Heart left ventricle (tissue), 16 donors: ENCODE measurements at regions not wholly inside any gene's neighbourhood (a gene's known extent, or its start where the extent isn't known, plus 50 kb on each side); places are given as distances from the start of the nearest gene placed in this dataset.
"Not testable (repeated sequence)": the region's sequence is repeated elsewhere in the genome, so short reads cannot be mapped to it uniquely, and the experiment has no call there.

ENCODE experiments used
- ATAC-seq, 4 donors: fragments of 200-7000 bp; cut with Tn5 transposase; one replicate each; pipeline ENCODE4 v1.9.1; 2020 to 2022; ENCODE audit warnings: moderate library complexity in 4 of 4, mild to moderate bottlenecking in 3 of 4, moderate number of reproducible peaks in 1 of 4
- DNase-seq, 5 donors: peaks; one replicate each; pipeline ENCODE4 v3.0.0-alpha.2; 2020
- H3K27ac ChIP-seq, 12 donors: fragments of 200-600 bp; sonication (generic) in 4 of 12; one replicate each; pipeline versions ENCODE4 v1.5.0 to v1.8.0; 2016 to 2022; ENCODE audit warnings: mild to moderate bottlenecking in 2 of 12
- H3K27me3 ChIP-seq, 9 donors: fragments of 200-600 bp; sonication (generic) in 2 of 9; one replicate each; pipeline versions ENCODE4 v1.5.1 to v1.8.0; 2016 to 2022; ENCODE audit warnings: mild to moderate bottlenecking in 3 of 9
- H3K36me3 ChIP-seq, 9 donors: fragments of 200-600 bp; sonication (generic) in 2 of 9; one replicate each; pipeline versions ENCODE4 v1.5.0 to v1.8.0; 2018 to 2022; ENCODE audit warnings: mild to moderate bottlenecking in 2 of 9
- H3K4me1 ChIP-seq, 12 donors: fragments of 200-600 bp; sonication (generic) in 4 of 12; one replicate each; pipeline versions ENCODE4 v1.5.0 to v1.8.0; 2016 to 2022; ENCODE audit warnings: mild to moderate bottlenecking in 3 of 12
- H3K4me3 ChIP-seq, 12 donors: fragments of 200-600 bp; sonication (generic) in 4 of 12; one replicate each; pipeline versions ENCODE4 v1.5.0 to v1.8.0; 2017 to 2022; ENCODE audit warnings: mild to moderate bottlenecking in 9 of 12, moderate library complexity in 4 of 12
- H3K9me3 ChIP-seq, 12 donors: fragments of 200-600 bp; sonication (generic) in 4 of 12; one replicate each; pipeline versions ENCODE4 v1.5.0 to v1.8.0; 2016 to 2022; ENCODE audit warnings: mild to moderate bottlenecking in 1 of 12
- CTCF ChIP-seq, 12 donors: fragments of 200-600 bp; sonication (generic) in 4 of 12; IDR thresholded peaks; one replicate each; pipeline versions ENCODE4 v1.5.0 to v1.8.0; 2018 to 2022; ENCODE audit warnings: antibody characterized with exemption in 12 of 12, mild to moderate bottlenecking in 5 of 12
- POLR2A ChIP-seq, 2 donors: fragments of 450-650 bp; IDR thresholded peaks; one replicate each; pipeline ENCODE4 v1.6.1; 2017; ENCODE audit warnings: antibody characterized with exemption in 2 of 2, mild to moderate bottlenecking in 2 of 2, moderate library complexity in 2 of 2
- WGBS, 4 donors: extraction: QIAGEN DNeasy Blood & Tissue Kit in 2 of 4; methylation state at CpG; one replicate each; pipeline versions ENCODE4 v1.1.5 to v1.1.7; 2013 to 2018; 5-methylcytosine and 5-hydroxymethylcytosine counted together
- intact Hi-C, 10 donors: fragments of 100-400 bp; cut with DNase I; formaldehyde crosslinking; loops; one replicate each; pipeline versions ENCODE4 v1.11.1 to v1.14.2; 2022
- donor health status: ischemic (EF 13 %, LVEDD 7.1; RV severe dilation, severe dysfunction).
- donor health status: healthy with polysubstance abuse.
- donor health status: DM: no; HTN: yes; CAD: no.
- donor health status: DM: no; HTN: no; CAD: no.
- donor health status: ischemic (EF 25% LVEDD 6.9; RV normal size, moderate dysfunction).
- donor health status: ischemic (EF 25% LVEDD 5.7; RV mildly dilated, moderate dysfunction).
- donor health status: healthy.
- donor health status: DM: yes; HTN: yes; CAD: no.
- donor health status: ischemic (EF 35%, LVEDD 5.7; RV mildly dilated, moderate dysfunction).
- donor health status: nonischemic (EF 11% LVEDD 7.7; RV severe dilation, severe dysfunction).
- donor health status: DM: yes; HTN: yes; CAD: no.
- donor health status: PGD.
- donor health status: ischemic (EF 29% LVEDD 5.4; RV normal size, mild dysfunction).
- donor health status: nonischemic (EF 23%, LVEDD 6.1; RV moderate dilation, normal function).

- intact Hi-C loops = no loop called here
- Histone ChIP-seq H3K9me3 (no peaks in the 10 kb centered on the region), H3K36me3 (no peaks in the 10 kb centered on the region), H3K4me3 (no peak overlapping the region), H3K4me1 (no peaks in the 10 kb centered on the region), H3K27me3 (no peaks in the 10 kb centered on the region), H3K27ac (no peak overlapping the region)
- 96 to 98% (median 97%) methylated on average over 4 of the region's 4 CpGs for WGBS, 4 donors
- DNase-seq (no peak), ATAC-seq (no peak)
- TF ChIP-seq CTCF (IDR thresholded peaks at IDR 0.05) (no peak), POLR2A (IDR thresholded peaks at IDR 0.05) (no peak)
Measured at GRCh38 chr13:76586842-76587241, 299.4 kb downstream of the KCTD12 start.

- ATAC-seq (no peak), DNase-seq (no peak)
- no peak overlapping the region for H3K4me3 ChIP-seq
- H3K27ac ChIP-seq = no peak overlapping the region
- no peaks in the 10 kb centered on the region for H3K36me3 ChIP-seq
- H3K9me3 ChIP-seq = peaks cover 0 to 33% (median 19%) of the 10 kb centered on the region in 12 donors
- no peak for TF ChIP-seq CTCF (IDR thresholded peaks at IDR 0.05)
- TF ChIP-seq POLR2A (IDR thresholded peaks at IDR 0.05) = no peak
- 93 to 100% (median 94%) methylated on average over 4 of the region's 4 CpGs for WGBS, 4 donors
- intact Hi-C loops = no loop called here
- H3K27me3 ChIP-seq = no peaks in the 10 kb centered on the region
- no peaks in the 10 kb centered on the region for H3K4me1 ChIP-seq
Measured at GRCh38 chr13:76579701-76580100, 306.5 kb downstream of the KCTD12 start.

- peaks cover 0 to 37% (median 18%) of the 10 kb centered on the region in 12 donors for H3K9me3 ChIP-seq
- DNase-seq, H3K4me1 ChIP-seq, H3K27me3 ChIP-seq, H3K27ac ChIP-seq, H3K36me3 ChIP-seq, intact Hi-C loops, H3K4me3 ChIP-seq, ATAC-seq: not testable (repeated sequence)
- WGBS, 4 donors = 88 to 93% (median 89%) methylated on average over 5 of the region's 5 CpGs
Measured at GRCh38 chr13:76575634-76576033, 310.6 kb downstream of the KCTD12 start.

GRCh38 chr13:76570510-76570971 is 315.7 kb downstream of the KCTD12 start:
- H3K9me3 ChIP-seq = peaks cover 0 to 17% (median 8%) of the 10 kb centered on the region in 12 donors
- no peaks in the 10 kb centered on the region for H3K27me3 ChIP-seq
- no peaks in the 10 kb centered on the region for H3K4me1 ChIP-seq
- 71 to 78% (median 78%) methylated on average over 1 of the region's 1 CpG for WGBS, 4 donors
- TF ChIP-seq CTCF (IDR thresholded peaks at IDR 0.05) = no peak
- no peak for TF ChIP-seq POLR2A (IDR thresholded peaks at IDR 0.05)
- ATAC-seq (no peak), DNase-seq (no peak)
- intact Hi-C loops = no loop called here
- H3K36me3 ChIP-seq = no peaks in the 10 kb centered on the region
- H3K27ac ChIP-seq = no peak overlapping the region
- H3K4me3 ChIP-seq = no peak overlapping the region

- Histone ChIP-seq H3K9me3 (no peaks in the 10 kb centered on the region), H3K4me3 (no peak overlapping the region), H3K4me1 (peaks cover 0 to 6% (median 0%) of the 10 kb centered on the region in 12 donors), H3K27ac (no peak overlapping the region), H3K36me3 (no peaks in the 10 kb centered on the region), H3K27me3 (no peaks in the 10 kb centered on the region)
- 51 to 78% (median 56%) methylated on average over 1 of the region's 1 CpG for WGBS, 4 donors
- ATAC-seq (no peak), DNase-seq (no peak)
- TF ChIP-seq POLR2A (IDR thresholded peaks at IDR 0.05) (no peak), CTCF (IDR thresholded peaks at IDR 0.05) (no peak)
- intact Hi-C loops = no loop called here
Measured at GRCh38 chr13:76556627-76557026, 329.6 kb downstream of the KCTD12 start.
